ENCODE measurements at regions not wholly inside any gene's neighbourhood (a gene's known extent, or its start where the extent isn't known, plus 50 kb on each side); places are given as distances from the start of the nearest gene placed in this dataset.

GRCh38 chr5:82859451-82860140, 217.6 kb downstream of the TMEM167A start:
- peak; percentile 51 for DNase-seq
- H3K4me3 ChIP-seq (ENCODE audit: insufficient read depth, low read depth, low read length): no peak overlapping the region
- no peaks in the 10 kb centered on the region for H3K27me3 ChIP-seq (ENCODE audit: control insufficient read depth, insufficient read depth, low read length)
- no peaks in the 10 kb centered on the region for H3K36me3 ChIP-seq (replicated peaks; ENCODE audit: control insufficient read depth, insufficient read depth, low read length)

GRCh38 chr5:82858151-82859025, 218.8 kb downstream of the TMEM167A start:
- Histone ChIP-seq H3K27me3 (ENCODE audit: control insufficient read depth, insufficient read depth, low read length) (no peaks in the 10 kb centered on the region), H3K4me3 (ENCODE audit: insufficient read depth, low read depth, low read length) (no peak overlapping the region), H3K36me3 (replicated peaks; ENCODE audit: control insufficient read depth, insufficient read depth, low read length) (no peaks in the 10 kb centered on the region)
- DNase-seq: no peak

- DNase-seq: no peak
- no peaks in the 10 kb centered on the region for H3K36me3 ChIP-seq (replicated peaks; ENCODE audit: control insufficient read depth, insufficient read depth, low read length)
- peaks cover 4% of the 10 kb centered on the region; the same call in 1 of the 2 replicates for H3K27me3 ChIP-seq (ENCODE audit: control insufficient read depth, insufficient read depth, low read length)
- no peak overlapping the region for H3K4me3 ChIP-seq (ENCODE audit: insufficient read depth, low read depth, low read length)
These were observed 221.2 kb downstream of the TMEM167A start for GRCh38 chr5:82855893-82856550.

GRCh38 chr5:82854956-82855355, 222.2 kb downstream of the TMEM167A start:
- no peak overlapping the region for H3K4me3 ChIP-seq (ENCODE audit: insufficient read depth, low read depth, low read length)
- H3K27me3 ChIP-seq (ENCODE audit: control insufficient read depth, insufficient read depth, low read length): peaks cover 4% of the 10 kb centered on the region; the same call in 1 of the 2 replicates
- no peaks in the 10 kb centered on the region for H3K36me3 ChIP-seq (replicated peaks; ENCODE audit: control insufficient read depth, insufficient read depth, low read length)
- DNase-seq: no peak

- no peak for DNase-seq
- peaks cover 6% of the 10 kb centered on the region; the same call in 1 of the 2 replicates for H3K27me3 ChIP-seq (ENCODE audit: control insufficient read depth, insufficient read depth, low read length)
- H3K4me3 ChIP-seq (ENCODE audit: insufficient read depth, low read depth, low read length): no peak overlapping the region
- no peaks in the 10 kb centered on the region for H3K36me3 ChIP-seq (replicated peaks; ENCODE audit: control insufficient read depth, insufficient read depth, low read length)
These were observed 225.7 kb downstream of the TMEM167A start for GRCh38 chr5:82851471-82851870.

GRCh38 chr5:82850393-82850792, 226.8 kb downstream of the TMEM167A start:
- no peak for DNase-seq
- H3K36me3 ChIP-seq (replicated peaks; ENCODE audit: control insufficient read depth, insufficient read depth, low read length): no peaks in the 10 kb centered on the region
- no peak overlapping the region for H3K4me3 ChIP-seq (ENCODE audit: insufficient read depth, low read depth, low read length)
- peaks cover 6% of the 10 kb centered on the region; the same call in 1 of the 2 replicates for H3K27me3 ChIP-seq (ENCODE audit: control insufficient read depth, insufficient read depth, low read length)

GRCh38 chr5:82849885-82850284, 227.3 kb downstream of the TMEM167A start:
- no peak for DNase-seq
- H3K4me3 ChIP-seq (ENCODE audit: insufficient read depth, low read depth, low read length): no peak overlapping the region
- no peaks in the 10 kb centered on the region for H3K36me3 ChIP-seq (replicated peaks; ENCODE audit: control insufficient read depth, insufficient read depth, low read length)
- H3K27me3 ChIP-seq (ENCODE audit: control insufficient read depth, insufficient read depth, low read length): peaks cover 6% of the 10 kb centered on the region; the same call in 1 of the 2 replicates

- Histone ChIP-seq H3K27me3 (ENCODE audit: control insufficient read depth, insufficient read depth, low read length) (peaks cover 6% of the 10 kb centered on the region; the same call in 1 of the 2 replicates), H3K4me3 (ENCODE audit: insufficient read depth, low read depth, low read length) (no peak overlapping the region), H3K36me3 (replicated peaks; ENCODE audit: control insufficient read depth, insufficient read depth, low read length) (no peaks in the 10 kb centered on the region)
- no peak for DNase-seq
These were observed 229.6 kb downstream of the TMEM167A start for GRCh38 chr5:82847562-82847961.

GRCh38 chr5:82839881-82840280, 237.3 kb downstream of the TMEM167A start:
- H3K36me3 ChIP-seq (replicated peaks; ENCODE audit: control insufficient read depth, insufficient read depth, low read length): peaks cover 2% of the 10 kb centered on the region
- H3K27me3 ChIP-seq (ENCODE audit: control insufficient read depth, insufficient read depth, low read length): no peaks in the 10 kb centered on the region
- H3K4me3 ChIP-seq (ENCODE audit: insufficient read depth, low read depth, low read length): no peak overlapping the region
- no peak for DNase-seq

GRCh38 chr5:82835488-82835887, 241.7 kb downstream of the TMEM167A start:
- no peak overlapping the region for H3K4me3 ChIP-seq (ENCODE audit: insufficient read depth, low read depth, low read length)
- no peaks in the 10 kb centered on the region for H3K27me3 ChIP-seq (ENCODE audit: control insufficient read depth, insufficient read depth, low read length)
- DNase-seq: no peak
- peaks cover 2% of the 10 kb centered on the region for H3K36me3 ChIP-seq (replicated peaks; ENCODE audit: control insufficient read depth, insufficient read depth, low read length)

GRCh38 chr5:82834151-82834550, 243.0 kb downstream of the TMEM167A start:
- DNase-seq: no peak
- H3K27me3 ChIP-seq (ENCODE audit: control insufficient read depth, insufficient read depth, low read length): no peaks in the 10 kb centered on the region
- peaks cover 2% of the 10 kb centered on the region for H3K36me3 ChIP-seq (replicated peaks; ENCODE audit: control insufficient read depth, insufficient read depth, low read length)
- H3K4me3 ChIP-seq (ENCODE audit: insufficient read depth, low read depth, low read length): no peak overlapping the region

- no peak for DNase-seq
These were observed 243.9 kb downstream of the TMEM167A start for GRCh38 chr5:82833277-82833676.

GRCh38 chr5:82832445-82832844, 244.7 kb downstream of the TMEM167A start:
- Histone ChIP-seq H3K4me3 (ENCODE audit: insufficient read depth, low read depth, low read length) (no peak overlapping the region), H3K36me3 (replicated peaks; ENCODE audit: control insufficient read depth, insufficient read depth, low read length) (peaks cover 2% of the 10 kb centered on the region), H3K27me3 (ENCODE audit: control insufficient read depth, insufficient read depth, low read length) (no peaks in the 10 kb centered on the region)
- no peak for DNase-seq

More at GRCh38 chr5:82833277-82833676, 243.9 kb downstream of the TMEM167A start:
- Histone ChIP-seq H3K4me3 (ENCODE audit: insufficient read depth, low read depth, low read length) (no peak overlapping the region), H3K36me3 (replicated peaks; ENCODE audit: control insufficient read depth, insufficient read depth, low read length) (peaks cover 2% of the 10 kb centered on the region), H3K27me3 (ENCODE audit: control insufficient read depth, insufficient read depth, low read length) (no peaks in the 10 kb centered on the region)

- no peaks in the 10 kb centered on the region for H3K36me3 ChIP-seq (replicated peaks; ENCODE audit: control insufficient read depth, insufficient read depth, low read length)
- H3K4me3 ChIP-seq (ENCODE audit: insufficient read depth, low read depth, low read length): no peak overlapping the region
- DNase-seq: no peak
- no peaks in the 10 kb centered on the region for H3K27me3 ChIP-seq (ENCODE audit: control insufficient read depth, insufficient read depth, low read length)
These were observed 249.0 kb downstream of the TMEM167A start for GRCh38 chr5:82828211-82828610.
